ENCODE measurements at regions not wholly inside any gene's neighbourhood (a gene's known extent, or its start where the extent isn't known, plus 50 kb on each side); places are given as distances from the start of the nearest gene placed in this dataset.

DNA sequence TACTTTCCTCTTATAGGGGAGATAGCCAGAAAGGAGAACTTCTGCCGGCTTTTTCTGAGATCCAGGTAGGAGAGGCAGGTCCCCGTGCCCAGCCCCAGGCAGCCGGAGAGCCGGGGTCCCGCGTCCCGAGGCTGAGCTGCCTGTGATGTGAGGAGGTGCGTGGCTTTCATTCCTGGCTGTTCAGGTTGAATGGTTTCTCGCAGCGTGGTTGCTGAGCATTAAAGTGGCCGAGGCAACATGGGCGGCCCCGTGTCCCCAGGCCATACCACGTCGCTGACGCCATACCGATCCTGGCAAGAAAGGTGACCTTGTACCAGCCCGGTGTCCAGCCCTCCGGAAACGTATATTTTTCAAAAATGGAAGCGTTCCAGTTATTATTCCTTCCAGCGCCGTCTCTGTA, 116.7 kb upstream of the MYL2 start:
- TF ChIP-seq, protein P1, sequence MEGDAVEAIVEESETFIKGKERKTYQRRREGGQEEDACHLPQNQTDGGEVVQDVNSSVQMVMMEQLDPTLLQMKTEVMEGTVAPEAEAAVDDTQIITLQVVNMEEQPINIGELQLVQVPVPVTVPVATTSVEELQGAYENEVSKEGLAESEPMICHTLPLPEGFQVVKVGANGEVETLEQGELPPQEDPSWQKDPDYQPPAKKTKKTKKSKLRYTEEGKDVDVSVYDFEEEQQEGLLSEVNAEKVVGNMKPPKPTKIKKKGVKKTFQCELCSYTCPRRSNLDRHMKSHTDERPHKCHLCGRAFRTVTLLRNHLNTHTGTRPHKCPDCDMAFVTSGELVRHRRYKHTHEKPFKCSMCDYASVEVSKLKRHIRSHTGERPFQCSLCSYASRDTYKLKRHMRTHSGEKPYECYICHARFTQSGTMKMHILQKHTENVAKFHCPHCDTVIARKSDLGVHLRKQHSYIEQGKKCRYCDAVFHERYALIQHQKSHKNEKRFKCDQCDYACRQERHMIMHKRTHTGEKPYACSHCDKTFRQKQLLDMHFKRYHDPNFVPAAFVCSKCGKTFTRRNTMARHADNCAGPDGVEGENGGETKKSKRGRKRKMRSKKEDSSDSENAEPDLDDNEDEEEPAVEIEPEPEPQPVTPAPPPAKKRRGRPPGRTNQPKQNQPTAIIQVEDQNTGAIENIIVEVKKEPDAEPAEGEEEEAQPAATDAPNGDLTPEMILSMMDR (IDR thresholded peaks at IDR 0.05) = no peak
- no peak for TF ChIP-seq POLR2AphosphoS5 (IDR thresholded peaks at IDR 0.05)
- TF ChIP-seq POLR2A (IDR thresholded peaks at IDR 0.05) = no peak
